ENCODE measurements at regions not wholly inside any gene's neighbourhood (a gene's known extent, or its start where the extent isn't known, plus 50 kb on each side); places are given as distances from the start of the nearest gene placed in this dataset.
A peak's percentile ranks its signal among the peaks of the same experiment; 100 is the strongest.

- no peaks in the 10 kb centered on the region for H3K79me2 ChIP-seq (ENCODE audit: insufficient read depth)
- no peak overlapping the region for H3K4me2 ChIP-seq
- no peaks in the 10 kb centered on the region for H3K27me3 ChIP-seq (ENCODE audit: insufficient read depth)
- no peaks in the 10 kb centered on the region for H3K9me3 ChIP-seq
- no peak overlapping the region for H3K9ac ChIP-seq
- H3K36me3 ChIP-seq (replicated peaks in 1 of 2; ENCODE audit: control insufficient read depth in 1 of 2, insufficient read depth in 2 of 2, low read length in 1 of 2), result no peaks in the 10 kb centered on the region
- POLR2A ChIA-PET, result no interaction called here
- TF ChIP-seq YY1 (IDR thresholded peaks at IDR 0.05; ENCODE audit: low read depth) (no peak), SMC3 (IDR thresholded peaks at IDR 0.05; ENCODE audit: low read depth, low read length) (no peak), USF1 (IDR thresholded peaks at IDR 0.05; ENCODE audit: borderline replicate concordance, low read depth) (no peak), TAF1 (IDR thresholded peaks at IDR 0.05; ENCODE audit: borderline replicate concordance, low read depth, low read length) (no peak)
- TF ChIP-seq, protein P1, sequence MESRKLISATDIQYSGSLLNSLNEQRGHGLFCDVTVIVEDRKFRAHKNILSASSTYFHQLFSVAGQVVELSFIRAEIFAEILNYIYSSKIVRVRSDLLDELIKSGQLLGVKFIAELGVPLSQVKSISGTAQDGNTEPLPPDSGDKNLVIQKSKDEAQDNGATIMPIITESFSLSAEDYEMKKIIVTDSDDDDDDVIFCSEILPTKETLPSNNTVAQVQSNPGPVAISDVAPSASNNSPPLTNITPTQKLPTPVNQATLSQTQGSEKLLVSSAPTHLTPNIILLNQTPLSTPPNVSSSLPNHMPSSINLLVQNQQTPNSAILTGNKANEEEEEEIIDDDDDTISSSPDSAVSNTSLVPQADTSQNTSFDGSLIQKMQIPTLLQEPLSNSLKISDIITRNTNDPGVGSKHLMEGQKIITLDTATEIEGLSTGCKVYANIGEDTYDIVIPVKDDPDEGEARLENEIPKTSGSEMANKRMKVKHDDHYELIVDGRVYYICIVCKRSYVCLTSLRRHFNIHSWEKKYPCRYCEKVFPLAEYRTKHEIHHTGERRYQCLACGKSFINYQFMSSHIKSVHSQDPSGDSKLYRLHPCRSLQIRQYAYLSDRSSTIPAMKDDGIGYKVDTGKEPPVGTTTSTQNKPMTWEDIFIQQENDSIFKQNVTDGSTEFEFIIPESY (IDR thresholded peaks at IDR 0.05; ENCODE audit: borderline replicate concordance, low read depth), result no peak
- H3K9me2 ChIP-seq, result no peaks in the 10 kb centered on the region
- 50% methylated on average over 13 of the region's 15 CpGs for WGBS (ENCODE audit: low lambda C conversion rate)
- no peak overlapping the region for H3K4me3 ChIP-seq (ENCODE audit: low read depth in 2 of 2, low read length in 1 of 2)
- DNase-seq, result no peak
- no peak overlapping the region for H2AFZ ChIP-seq (ENCODE audit: low read depth)
- CTCF ChIA-PET, result no interaction called here
- H3K4me1 ChIP-seq (ENCODE audit: control insufficient read depth in 1 of 2, insufficient read depth in 2 of 2, low read depth in 1 of 2, low read length in 1 of 2), result peaks cover 0 to 20% of the 10 kb centered on the region in 2 experiments; a peak in 1 of 4 replicates
- no peaks in the 10 kb centered on the region for H3F3A ChIP-seq (replicated peaks; ENCODE audit: insufficient read depth)
- H4K20me1 ChIP-seq (ENCODE audit: insufficient read depth), result no peaks in the 10 kb centered on the region
- no peak overlapping the region for H3K27ac ChIP-seq (ENCODE audit: low read depth in 2 of 2, low read length in 1 of 2)
These were observed 114.1 kb upstream of the OTOS start for GRCh38 chr2:240254337-240255164.

GRCh38 chr2:240255165-240255491 is 114.7 kb upstream of the OTOS start:
- H3K9me3 ChIP-seq, result no peaks in the 10 kb centered on the region
- H3K4me2 ChIP-seq, result no peak overlapping the region
- POLR2A ChIA-PET, result no interaction called here

More at GRCh38 chr2:240255165-240255491, 114.7 kb upstream of the OTOS start:
- Histone ChIP-seq H2AFZ (ENCODE audit: low read depth) (no peak overlapping the region), H3K4me1 (ENCODE audit: control insufficient read depth in 1 of 2, insufficient read depth in 2 of 2, low read depth in 1 of 2, low read length in 1 of 2) (peaks cover 0 to 25% of the 10 kb centered on the region in 2 experiments; a peak in 1 of 4 replicates), H4K20me1 (ENCODE audit: insufficient read depth) (no peaks in the 10 kb centered on the region), H3F3A (replicated peaks; ENCODE audit: insufficient read depth) (no peaks in the 10 kb centered on the region), H3K9me2 (no peaks in the 10 kb centered on the region), H3K79me2 (ENCODE audit: insufficient read depth) (no peaks in the 10 kb centered on the region), H3K27ac (ENCODE audit: low read depth in 2 of 2, low read length in 1 of 2) (no peak overlapping the region), H3K4me3 (ENCODE audit: low read depth in 2 of 2, low read length in 1 of 2) (no peak overlapping the region), H3K27me3 (ENCODE audit: insufficient read depth) (no peaks in the 10 kb centered on the region), H3K36me3 (replicated peaks in 1 of 2; ENCODE audit: control insufficient read depth in 1 of 2, insufficient read depth in 2 of 2, low read length in 1 of 2) (no peaks in the 10 kb centered on the region), H3K9ac (no peak overlapping the region)
- 47% methylated on average over 8 of the region's 8 CpGs for WGBS (ENCODE audit: low lambda C conversion rate)
- CTCF ChIA-PET, result interaction anchor here (0.6 to 1.4 kb wide), 2 partner anchors 23 to 578 kb away, joined by 3 to 7 read pairs; no protein-coding TSS in a partner anchor
- peak; percentile 6 for DNase-seq
- TF ChIP-seq RFX5 (IDR thresholded peaks at IDR 0.05; ENCODE audit: low read length) (no peak), TAF1 (IDR thresholded peaks at IDR 0.05; ENCODE audit: borderline replicate concordance, low read depth, low read length) (no peak), FOSL2 (IDR thresholded peaks at IDR 0.05; ENCODE audit: borderline replicate concordance, low read depth) (no peak), EZH2phosphoT487 (IDR thresholded peaks at IDR 0.05; ENCODE audit: borderline replicate concordance, low read depth) (no peak)
- TF ChIP-seq, protein P2, sequence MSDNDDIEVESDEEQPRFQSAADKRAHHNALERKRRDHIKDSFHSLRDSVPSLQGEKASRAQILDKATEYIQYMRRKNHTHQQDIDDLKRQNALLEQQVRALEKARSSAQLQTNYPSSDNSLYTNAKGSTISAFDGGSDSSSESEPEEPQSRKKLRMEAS (IDR thresholded peaks at IDR 0.05; ENCODE audit: low read depth), result no peak

Measured in SK-N-SH (cell line).